ENCODE measurements at regions not wholly inside any gene's neighbourhood (a gene's known extent, or its start where the extent isn't known, plus 50 kb on each side); places are given as distances from the start of the nearest gene placed in this dataset.

DNA sequence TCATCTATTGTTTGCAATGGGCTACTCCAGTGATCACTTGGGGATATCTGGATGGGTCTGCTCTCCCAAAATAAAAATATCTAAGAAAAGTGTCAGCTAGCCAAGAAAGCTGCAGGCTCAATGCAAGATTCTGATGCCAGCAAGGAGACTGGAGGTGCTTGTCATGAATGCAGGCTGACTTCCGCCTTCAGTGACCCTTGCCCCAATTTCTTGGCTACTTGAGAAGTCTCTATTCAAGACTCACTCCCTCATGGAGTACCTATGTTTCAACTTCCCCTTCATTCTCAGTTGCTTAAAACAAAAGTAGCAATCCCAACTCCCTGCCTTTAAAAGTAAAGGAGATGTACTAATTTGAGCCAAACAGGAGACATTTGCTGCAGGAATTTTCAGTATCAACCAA is 123.9 kb downstream of the GPR65 start:
- TF ChIP-seq EZH2 (IDR thresholded peaks at IDR 0.05): no peak
- no peak for TF ChIP-seq POLR2AphosphoS5 (IDR thresholded peaks at IDR 0.05; ENCODE audit: borderline replicate concordance, low read depth, low read length)

Measured in SK-N-MC (cell line).